H9 (cell line): ENCODE measurements at regions not wholly inside any gene's neighbourhood (a gene's known extent, or its start where the extent isn't known, plus 50 kb on each side); places are given as distances from the start of the nearest gene placed in this dataset.

Source experiments
- DNase-seq: peaks from one replicate; pipeline ENCODE4 v3.0.0-alpha.2; 2017
- H2AFZ ChIP-seq: one replicate; pipeline ENCODE4 v1.6.1; 2013; ENCODE audit warnings: mild to moderate bottlenecking, low read length, control low read depth, moderate library complexity
- H2AK5ac ChIP-seq: 2 replicates; pipeline ENCODE4 v1.6.1; 2013; ENCODE audit warnings: low read length, control low read depth, mixed read lengths; ENCODE audit not compliant: insufficient read length
- H2BK120ac ChIP-seq: one replicate; pipeline ENCODE4 v1.6.1; 2013; ENCODE audit warnings: low read depth, mild to moderate bottlenecking, low read length, control low read depth, inconsistent platforms; ENCODE audit not compliant: poor library complexity, severe bottlenecking
- H2BK12ac ChIP-seq: 2 replicates; pipeline ENCODE4 v1.6.1; 2013; ENCODE audit warnings: low read length, control low read depth, mixed read lengths, low read depth; ENCODE audit not compliant: insufficient read length
- H2BK15ac ChIP-seq: 2 replicates; pipeline ENCODE4 v1.6.1; 2013; ENCODE audit warnings: low read depth, low read length, control low read depth
- H2BK20ac ChIP-seq: one replicate; pipeline ENCODE4 v1.6.1; 2013; ENCODE audit warnings: low read depth, mild to moderate bottlenecking, low read length, control low read depth, inconsistent platforms; ENCODE audit not compliant: poor library complexity, severe bottlenecking
- H2BK5ac ChIP-seq: 2 replicates; pipeline ENCODE4 v1.6.1; 2013; ENCODE audit warnings: low read length, control low read depth, mixed read lengths; ENCODE audit not compliant: insufficient read length
- H3K14ac ChIP-seq: 2 replicates; pipeline ENCODE4 v1.6.1; 2013; ENCODE audit warnings: low read length, control low read depth; ENCODE audit not compliant: insufficient read depth
- H3K18ac ChIP-seq: 2 replicates; pipeline ENCODE4 v1.6.1; 2013; ENCODE audit warnings: low read depth, mild to moderate bottlenecking, mixed read lengths, low read length, control low read depth; ENCODE audit not compliant: insufficient read length
- H3K23ac ChIP-seq: 2 replicates; pipeline ENCODE4 v1.6.1; 2013; ENCODE audit warnings: low read length, control low read depth, mixed read lengths, low read depth; ENCODE audit not compliant: insufficient read length
- H3K23me2 ChIP-seq: 2 replicates; pipeline ENCODE4 v1.6.1; 2013; ENCODE audit warnings: low read depth, mild to moderate bottlenecking, mixed read lengths, low read length, control low read depth; ENCODE audit not compliant: insufficient read length, poor library complexity, severe bottlenecking
- H3K27ac ChIP-seq: 2 replicates; pipeline ENCODE4 v1.5.1; 2013; ENCODE audit warnings: low read length, control low read depth, mixed read lengths, low read depth; ENCODE audit not compliant: insufficient read length
- H3K27me3 ChIP-seq: 2 replicates; pipeline ENCODE4 v1.6.1; 2013; ENCODE audit warnings: low read length, control low read depth, inconsistent platforms; ENCODE audit not compliant: insufficient read depth
- H3K4ac ChIP-seq: 2 replicates; pipeline ENCODE4 v1.6.1; 2013; ENCODE audit warnings: low read depth, mild to moderate bottlenecking, control low read depth, inconsistent platforms, low read length, moderate library complexity
- H3K4me1 ChIP-seq: 2 replicates; pipeline ENCODE4 v1.6.1; 2013; ENCODE audit warnings: low read length, control low read depth, inconsistent platforms; ENCODE audit not compliant: insufficient read depth
- H3K4me2 ChIP-seq: 2 replicates; pipeline ENCODE4 v1.6.1; 2013; ENCODE audit warnings: low read length, control low read depth, mixed read lengths; ENCODE audit not compliant: insufficient read length, insufficient read depth
- H3K56ac ChIP-seq: 2 replicates; pipeline ENCODE4 v1.6.1; 2013; ENCODE audit warnings: low read depth, mild to moderate bottlenecking, mixed read lengths, low read length, control low read depth; ENCODE audit not compliant: insufficient read length
- H3K79me1 ChIP-seq: 2 replicates; pipeline ENCODE4 v1.6.1; 2013; ENCODE audit warnings: low read depth, mild to moderate bottlenecking, moderate library complexity, low read length, control low read depth, inconsistent platforms; ENCODE audit not compliant: insufficient read depth, poor library complexity, severe bottlenecking
- H3K79me2 ChIP-seq: 2 replicates; pipeline ENCODE4 v1.6.1; 2013; ENCODE audit warnings: low read length, control low read depth, inconsistent platforms; ENCODE audit not compliant: insufficient read depth
- H3K9ac ChIP-seq: 2 replicates; pipeline ENCODE4 v1.6.1; 2013; ENCODE audit warnings: low read length, control low read depth, mixed read lengths; ENCODE audit not compliant: insufficient read length; ENCODE audit errors: extremely low read depth
- H3K9me3 ChIP-seq: one replicate; pipeline ENCODE4 v1.6.1; 2013; ENCODE audit warnings: low read depth, low read length, inconsistent platforms; ENCODE audit not compliant: control insufficient read depth
- H3T11ph ChIP-seq: one replicate; pipeline ENCODE4 v1.6.1; 2013; ENCODE audit warnings: mild to moderate bottlenecking, low read length, control low read depth, inconsistent platforms
- H4K20me1 ChIP-seq: one replicate; pipeline ENCODE4 v1.6.1; 2013; ENCODE audit not compliant: control insufficient read depth, insufficient read length, insufficient read depth
- H4K5ac ChIP-seq: 2 replicates; pipeline ENCODE4 v1.6.1; 2013; ENCODE audit warnings: low read depth, mild to moderate bottlenecking, mixed read lengths, low read length, control low read depth; ENCODE audit not compliant: insufficient read length
- H4K8ac ChIP-seq: replicated peaks from 2 replicates; pipeline ENCODE4 v1.6.1; 2013; ENCODE audit warnings: low read length, control low read depth, mixed read lengths, low read depth; ENCODE audit not compliant: insufficient read length
- H4K91ac ChIP-seq: 2 replicates; pipeline ENCODE4 v1.6.1; 2013; ENCODE audit warnings: low read depth, mild to moderate bottlenecking, moderate library complexity, mixed read lengths, low read length, control low read depth; ENCODE audit not compliant: insufficient read length
- H3K27ac Mint-ChIP-seq, 3 experiments: 2 replicates in 2 of 3; 3 replicates in 1 of 3; pipeline ENCODE4 v1.8.0; 2020 to 2021; ENCODE audit warnings: mixed read lengths in 3 of 3, mild to moderate bottlenecking in 1 of 3, moderate library complexity in 1 of 3
- H3K27me3 Mint-ChIP-seq: 2 replicates; pipeline ENCODE4 v1.8.0; 2021; ENCODE audit warnings: low read depth, mild to moderate bottlenecking, moderate library complexity, mixed read lengths
- H3K36me3 Mint-ChIP-seq, 3 experiments: 2 replicates in 2 of 3; 3 replicates in 1 of 3; pipeline ENCODE4 v1.8.0; 2020 to 2021; ENCODE audit warnings: low read depth in 3 of 3, mixed read lengths in 3 of 3; ENCODE audit not compliant: insufficient read depth in 1 of 3
- H3K4me1 Mint-ChIP-seq, 2 experiments: 2 replicates each; pipeline ENCODE4 v1.8.0; 2020; ENCODE audit warnings: mixed read lengths in 2 of 2
- H3K4me3 Mint-ChIP-seq, 2 experiments: 2 replicates in 1 of 2; 3 replicates in 1 of 2; pipeline ENCODE4 v1.8.0; 2020 to 2021; ENCODE audit warnings: mild to moderate bottlenecking in 2 of 2, mixed read lengths in 2 of 2, moderate library complexity in 1 of 2
- H3K9me3 Mint-ChIP-seq, 2 experiments: 2 replicates in 1 of 2; 3 replicates in 1 of 2; pipeline ENCODE4 v1.8.0; 2020; ENCODE audit warnings: mild to moderate bottlenecking in 2 of 2, mixed read lengths in 2 of 2, moderate library complexity in 1 of 2
- WGBS: extraction: QIAGEN DNeasy Blood & Tissue Kit; methylation state at CpG from one replicate; pipeline ENCODE4 v1.1.7; 2013; ENCODE audit warnings: missing lambda C conversion rate, low lambda C conversion rate, mixed read lengths; ENCODE audit not compliant: insufficient read length; ENCODE audit errors: extremely low coverage; 5-methylcytosine and 5-hydroxymethylcytosine counted together
- TF ChIP-seq, protein P1 (sequence below): fragments of 200-600 bp; sonication (generic); conservative IDR thresholded peaks from 3 replicates; pipeline ENCODE4 v1.8.0; 2021; ENCODE audit warnings: antibody characterized with exemption, mild to moderate bottlenecking

GRCh38 chr2:43074052-43074451 lies 152.4 kb downstream of the ZFP36L2 start:
- H2BK120ac ChIP-seq = no peak overlapping the region
- no peak overlapping the region for H3K18ac ChIP-seq
- no peak overlapping the region for H3K27ac ChIP-seq
- H3K23me2 ChIP-seq = no peaks in the 10 kb centered on the region
- H2BK20ac ChIP-seq = no peak overlapping the region
- H4K91ac ChIP-seq = no peak overlapping the region
- no peaks in the 10 kb centered on the region for H3K79me2 ChIP-seq
- Mint-ChIP-seq H3K9me3 (no peaks in the 10 kb centered on the region), H3K36me3 (no peaks in the 10 kb centered on the region), H3K27me3 (peaks cover 12% of the 10 kb centered on the region), H3K4me3 (no peak overlapping the region), H3K4me1 (peaks cover 4 to 10% of the 10 kb centered on the region in 2 experiments; a peak in 3 of 4 replicates), H3K27ac (no peak overlapping the region; a peak in 1 of 7 replicates)
- no peak overlapping the region for H3K56ac ChIP-seq
- no peak overlapping the region for H2BK15ac ChIP-seq
- H4K20me1 ChIP-seq = no peaks in the 10 kb centered on the region
- H4K8ac ChIP-seq = no peak overlapping the region
- no peak overlapping the region for H3K23ac ChIP-seq
- no peak overlapping the region for H3K4me2 ChIP-seq
- H3K14ac ChIP-seq = no peak overlapping the region
- no peak overlapping the region for H3T11ph ChIP-seq
- no peaks in the 10 kb centered on the region for H3K79me1 ChIP-seq
- H2AK5ac ChIP-seq = no peak overlapping the region
- DNase-seq = no peak
- no peaks in the 10 kb centered on the region for H3K4me1 ChIP-seq
- H2BK12ac ChIP-seq = no peak overlapping the region
- TF ChIP-seq, protein P1, sequence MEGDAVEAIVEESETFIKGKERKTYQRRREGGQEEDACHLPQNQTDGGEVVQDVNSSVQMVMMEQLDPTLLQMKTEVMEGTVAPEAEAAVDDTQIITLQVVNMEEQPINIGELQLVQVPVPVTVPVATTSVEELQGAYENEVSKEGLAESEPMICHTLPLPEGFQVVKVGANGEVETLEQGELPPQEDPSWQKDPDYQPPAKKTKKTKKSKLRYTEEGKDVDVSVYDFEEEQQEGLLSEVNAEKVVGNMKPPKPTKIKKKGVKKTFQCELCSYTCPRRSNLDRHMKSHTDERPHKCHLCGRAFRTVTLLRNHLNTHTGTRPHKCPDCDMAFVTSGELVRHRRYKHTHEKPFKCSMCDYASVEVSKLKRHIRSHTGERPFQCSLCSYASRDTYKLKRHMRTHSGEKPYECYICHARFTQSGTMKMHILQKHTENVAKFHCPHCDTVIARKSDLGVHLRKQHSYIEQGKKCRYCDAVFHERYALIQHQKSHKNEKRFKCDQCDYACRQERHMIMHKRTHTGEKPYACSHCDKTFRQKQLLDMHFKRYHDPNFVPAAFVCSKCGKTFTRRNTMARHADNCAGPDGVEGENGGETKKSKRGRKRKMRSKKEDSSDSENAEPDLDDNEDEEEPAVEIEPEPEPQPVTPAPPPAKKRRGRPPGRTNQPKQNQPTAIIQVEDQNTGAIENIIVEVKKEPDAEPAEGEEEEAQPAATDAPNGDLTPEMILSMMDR = no peak
- no peak overlapping the region for H3K4ac ChIP-seq
- H4K5ac ChIP-seq = no peak overlapping the region
- H3K27me3 ChIP-seq = no peaks in the 10 kb centered on the region
- WGBS = no CpG with 5 or more reads among the region's 2 CpGs
- H3K9ac ChIP-seq = no peak overlapping the region
- H3K9me3 ChIP-seq = no peaks in the 10 kb centered on the region
- H2AFZ ChIP-seq = no peak overlapping the region
- H2BK5ac ChIP-seq = no peak overlapping the region
